H54 (cell line): ENCODE measurements at regions not wholly inside any gene's neighbourhood (a gene's known extent, or its start where the extent isn't known, plus 50 kb on each side); places are given as distances from the start of the nearest gene placed in this dataset.

Experiments used
- DNase-seq: peaks from one replicate; pipeline ENCODE4 v3.0.0; 2011; ENCODE audit warnings: low spot score, mixed read lengths; ENCODE audit not compliant: insufficient read length
- FAIRE-seq: peaks from 3 replicates; lab custom pipeline; 2011; peaks lifted over from hg19 to GRCh38; lab: Jason Lieb, UNC
- POLR2A ChIP-seq: IDR thresholded peaks from 2 replicates; pipeline ENCODE4 v1.6.1; 2011; ENCODE audit warnings: low read depth, mild to moderate bottlenecking, low read length

GRCh38 chr6:156174031-156174890, 602.9 kb upstream of the ARID1B start:
- DNase-seq (no peak), FAIRE-seq (no peak)
- no peak for TF ChIP-seq POLR2A

- DNase-seq = no peak
- no peak for TF ChIP-seq POLR2A
- no peak for FAIRE-seq
These were observed 607.8 kb upstream of the ARID1B start for GRCh38 chr6:156169371-156169770.

GRCh38 chr6:156167625-156168071, 609.5 kb upstream of the ARID1B start:
- no peak for FAIRE-seq
- no peak for DNase-seq
- TF ChIP-seq POLR2A = no peak

GRCh38 chr6:156167016-156167624, 610.1 kb upstream of the ARID1B start:
- no peak for FAIRE-seq
- no peak for DNase-seq
- TF ChIP-seq POLR2A = no peak

GRCh38 chr6:156166093-156166492, 611.1 kb upstream of the ARID1B start:
- no peak for TF ChIP-seq POLR2A
- DNase-seq = no peak
- no peak for FAIRE-seq

- no peak for TF ChIP-seq POLR2A
- DNase-seq = no peak
- FAIRE-seq = no peak
These were observed 612.3 kb upstream of the ARID1B start for GRCh38 chr6:156164701-156165452.

GRCh38 chr6:156163311-156163710, 613.9 kb upstream of the ARID1B start:
- FAIRE-seq (no peak), DNase-seq (no peak)
- no peak for TF ChIP-seq POLR2A

DNA sequence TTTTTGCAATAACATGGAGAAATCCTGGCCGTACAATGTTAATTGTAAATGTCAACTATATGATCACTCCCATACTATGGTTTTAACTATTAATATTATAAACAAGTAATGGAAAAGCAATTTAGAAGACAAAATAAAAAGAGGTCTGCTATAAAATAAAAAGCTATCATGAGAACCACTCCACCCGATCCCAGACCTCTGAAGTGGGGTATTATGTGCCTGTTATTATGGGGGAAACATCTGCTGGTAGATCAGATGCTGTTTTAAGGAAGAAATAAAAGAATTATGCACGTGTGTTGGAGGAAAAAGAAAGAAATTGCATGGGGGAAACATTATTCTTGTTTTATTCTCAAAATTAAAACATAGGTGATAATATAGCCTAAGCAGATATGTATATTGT, 615.7 kb upstream of the ARID1B start:
- TF ChIP-seq POLR2A = no peak
- no peak for FAIRE-seq
- DNase-seq = no peak

DNA sequence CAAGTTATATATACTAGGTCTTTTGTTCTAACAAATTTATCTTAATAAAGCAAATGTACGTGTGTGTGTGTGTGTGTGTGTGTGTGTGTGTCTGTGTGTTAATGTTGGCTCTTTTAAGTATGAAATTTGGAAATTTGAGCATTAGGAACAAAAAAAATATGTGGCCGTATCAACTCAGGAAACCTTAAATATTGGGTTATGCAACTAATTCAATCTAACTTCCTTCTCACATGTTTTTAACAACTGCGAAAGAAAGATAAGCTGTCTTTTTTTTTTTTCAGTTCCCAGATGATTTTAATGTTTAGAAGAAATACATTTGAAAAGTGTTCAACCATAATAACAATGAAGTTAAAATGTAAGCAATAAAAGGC, 616.4 kb upstream of the ARID1B start:
- no peak for DNase-seq

GRCh38 chr6:156160007-156160794, 617.0 kb upstream of the ARID1B start:
- DNase-seq = no peak
- no peak for TF ChIP-seq POLR2A
- no peak for FAIRE-seq

More for the DNA sequence above, 616.4 kb upstream of the ARID1B start:
- FAIRE-seq = no peak
- TF ChIP-seq POLR2A = no peak

DNA sequence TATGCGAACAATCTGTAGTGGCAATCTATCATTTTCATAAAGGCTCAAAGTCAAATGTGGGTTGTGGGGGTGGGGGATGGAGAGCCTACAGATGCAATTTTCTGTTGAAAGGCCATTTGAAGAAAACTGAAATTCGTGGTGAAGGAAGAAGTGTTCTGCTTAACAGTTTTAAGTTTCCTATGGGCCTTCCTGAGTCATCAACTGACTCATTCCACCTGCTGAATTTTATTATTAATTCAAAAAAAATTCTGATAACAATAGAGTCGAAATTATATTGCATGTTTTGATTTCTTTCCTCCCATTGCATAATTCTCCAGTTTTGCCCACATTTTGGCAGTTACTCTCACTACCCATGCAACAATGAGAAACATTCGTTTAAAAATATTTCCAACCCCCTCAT, 622.3 kb upstream of the ARID1B start:
- DNase-seq (no peak), FAIRE-seq (no peak)
- TF ChIP-seq POLR2A = no peak

- TF ChIP-seq POLR2A = no peak
- DNase-seq = no peak
- FAIRE-seq = no peak
These were observed 626.8 kb upstream of the ARID1B start for GRCh38 chr6:156150391-156150790.

DNA sequence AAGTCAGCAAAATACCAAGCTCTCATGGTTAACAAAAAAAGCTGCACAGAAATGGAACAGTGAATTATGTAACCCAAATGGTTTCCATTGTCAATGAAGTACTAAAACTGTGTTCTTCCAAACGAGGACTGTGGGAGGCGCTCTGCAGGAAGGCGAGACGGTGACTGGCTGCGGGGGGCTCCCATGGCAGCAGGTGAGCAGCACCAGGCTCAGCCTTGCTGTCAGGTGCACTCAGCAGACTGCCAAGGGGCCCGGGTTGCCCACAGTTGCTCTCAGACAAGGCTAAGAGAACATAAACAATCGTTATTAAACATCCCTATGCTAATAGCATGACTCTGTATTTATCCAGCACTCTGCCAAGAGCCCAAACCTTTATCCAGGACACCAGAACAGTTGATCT, 630.3 kb upstream of the ARID1B start:
- FAIRE-seq = no peak
- no peak for DNase-seq
- TF ChIP-seq POLR2A = no peak
